ENCODE measurements at regions not wholly inside any gene's neighbourhood (a gene's known extent, or its start where the extent isn't known, plus 50 kb on each side); places are given as distances from the start of the nearest gene placed in this dataset.
"Not testable (repeated sequence)": the region's sequence is repeated elsewhere in the genome, so short reads cannot be mapped to it uniquely, and the experiment has no call there.

- no peak overlapping the region for H3K4me3 ChIP-seq (ENCODE audit: control insufficient read depth, low read depth, low read length)
- no peak for TF ChIP-seq CTCF (conservative IDR thresholded peaks at IDR 0.05; ENCODE audit: control insufficient read depth, insufficient read depth, low read depth, low read length)
- DNase-seq (ENCODE audit: low read depth): no peak
Observed at GRCh38 chrX:88990882-88991582, 244.0 kb downstream of the CPXCR1 start.

- no peak for DNase-seq (ENCODE audit: low read depth)
- TF ChIP-seq CTCF (conservative IDR thresholded peaks at IDR 0.05; ENCODE audit: control insufficient read depth, insufficient read depth, low read depth, low read length): no peak
- H3K4me3 ChIP-seq (ENCODE audit: control insufficient read depth, low read depth, low read length): no peak overlapping the region
Observed at GRCh38 chrX:88991583-88992132, 244.6 kb downstream of the CPXCR1 start.

GRCh38 chrX:89021964-89022363 lies 274.9 kb downstream of the CPXCR1 start:
- no peak for DNase-seq (ENCODE audit: low read depth)
- no peak overlapping the region for H3K4me3 ChIP-seq (ENCODE audit: control insufficient read depth, low read depth, low read length)
- TF ChIP-seq CTCF (conservative IDR thresholded peaks at IDR 0.05; ENCODE audit: control insufficient read depth, insufficient read depth, low read depth, low read length): no peak

- no peak overlapping the region for H3K4me3 ChIP-seq (ENCODE audit: control insufficient read depth, low read depth, low read length)
- no peak for TF ChIP-seq CTCF (conservative IDR thresholded peaks at IDR 0.05; ENCODE audit: control insufficient read depth, insufficient read depth, low read depth, low read length)
- no peak for DNase-seq (ENCODE audit: low read depth)
Observed at GRCh38 chrX:89033723-89034122, 286.7 kb downstream of the CPXCR1 start.

GRCh38 chrX:89034679-89035078 lies 287.7 kb downstream of the CPXCR1 start:
- H3K4me3 ChIP-seq (ENCODE audit: control insufficient read depth, low read depth, low read length): no peak overlapping the region
- no peak for TF ChIP-seq CTCF (conservative IDR thresholded peaks at IDR 0.05; ENCODE audit: control insufficient read depth, insufficient read depth, low read depth, low read length)
- no peak for DNase-seq (ENCODE audit: low read depth)

- no peak for DNase-seq (ENCODE audit: low read depth)
- TF ChIP-seq CTCF (conservative IDR thresholded peaks at IDR 0.05; ENCODE audit: control insufficient read depth, insufficient read depth, low read depth, low read length): no peak
- no peak overlapping the region for H3K4me3 ChIP-seq (ENCODE audit: control insufficient read depth, low read depth, low read length)
Observed at GRCh38 chrX:89053223-89053622, 306.2 kb downstream of the CPXCR1 start.

- DNase-seq (ENCODE audit: low read depth); H3K4me3 ChIP-seq (ENCODE audit: control insufficient read depth, low read depth, low read length): not testable (repeated sequence)
Observed at GRCh38 chrX:89099587-89099986, 352.6 kb downstream of the CPXCR1 start.
